Gastroesophageal sphincter (tissue), 4 donors: ENCODE measurements at regions not wholly inside any gene's neighbourhood (a gene's known extent, or its start where the extent isn't known, plus 50 kb on each side); places are given as distances from the start of the nearest gene placed in this dataset.

Source experiments
- ATAC-seq: fragments of 150-250 bp; one replicate; pipeline ENCODE4 v1.9.1; 2016; ENCODE audit warnings: mild to moderate bottlenecking, moderate library complexity
- H3K27ac ChIP-seq, 4 donors: fragments of 200-600 bp; sonication (generic) in 3 of 4; 1 replicate in 3 of 4; 2 replicates in 1 of 4; pipeline ENCODE4 v1.5.1; 2016 to 2019
- H3K27me3 ChIP-seq: fragments of 200-600 bp; sonication (generic); one replicate; pipeline ENCODE4 v1.5.1; 2019
- H3K36me3 ChIP-seq, 2 donors: fragments of 200-600 bp; sonication (generic); one replicate each; pipeline ENCODE4 v1.5.1; 2019; ENCODE audit warnings: control low read depth in 1 of 2
- H3K4me1 ChIP-seq, 3 donors: fragments of 200-600 bp; sonication (generic); 1 replicate in 2 of 3; 2 replicates in 1 of 3; pipeline ENCODE4 v1.5.1; 2016 to 2019; ENCODE audit warnings: control low read depth in 2 of 3
- H3K4me3 ChIP-seq, 2 donors: fragments of 200-600 bp; sonication (generic); one replicate each; pipeline ENCODE4 v1.5.1; 2019; ENCODE audit warnings: mild to moderate bottlenecking in 1 of 2, moderate library complexity in 1 of 2
- H3K9me3 ChIP-seq, 3 donors: fragments of 200-600 bp; sonication (generic); one replicate each; pipeline ENCODE4 v1.5.1; 2017 to 2019; ENCODE audit warnings: control low read depth in 2 of 3
- CTCF ChIP-seq, 4 experiments: fragments of 200-600 bp in 2 of 4; fragments of 450-650 bp in 2 of 4; sonication (generic) in 1 of 4; IDR thresholded peaks; one replicate each; pipeline ENCODE4 v1.5.1; 2017 to 2019; ENCODE audit warnings: antibody characterized with exemption in 4 of 4, mild to moderate bottlenecking in 2 of 4, moderate library complexity in 2 of 4
- EP300 ChIP-seq: sonication (generic); formaldehyde crosslinking; IDR thresholded peaks from one replicate; pipeline ENCODE4 v1.6.1; 2017; ENCODE audit warnings: antibody characterized with exemption, mild to moderate bottlenecking
- POLR2A ChIP-seq, 2 donors: fragments of 450-650 bp; IDR thresholded peaks; one replicate each; pipeline ENCODE4 v1.6.1; 2017; ENCODE audit warnings: antibody characterized with exemption in 2 of 2, mild to moderate bottlenecking in 2 of 2, moderate library complexity in 1 of 2
- POLR2AphosphoS5 ChIP-seq: sonication (generic); formaldehyde crosslinking; IDR thresholded peaks from one replicate; pipeline ENCODE4 v1.6.1; 2017; ENCODE audit warnings: antibody characterized with exemption
- WGBS, 2 donors: methylation state at CpG; one replicate each; pipeline ENCODE4 v1.1.5; 2018; ENCODE audit warnings: low coverage in 1 of 2; 5-methylcytosine and 5-hydroxymethylcytosine counted together

GRCh38 chr9:567128-567746 is 274.3 kb upstream of the DMRT1 start:
- H3K36me3 ChIP-seq = no peaks in the 10 kb centered on the region
- no peak overlapping the region for H3K27ac ChIP-seq
- H3K27me3 ChIP-seq = no peaks in the 10 kb centered on the region
- no peak overlapping the region for H3K4me3 ChIP-seq
- no peaks in the 10 kb centered on the region for H3K9me3 ChIP-seq
- WGBS, 2 donors = 85 to 92% methylated on average over 2 to 4 of the region's 4 CpGs
- ATAC-seq = no peak
- H3K4me1 ChIP-seq = peaks cover 0 to 21% (median 0%) of the 10 kb centered on the region in 3 donors
- TF ChIP-seq POLR2A (IDR thresholded peaks at IDR 0.05) (no peak), EP300 (no peak)

GRCh38 chr9:567747-568305 is 273.7 kb upstream of the DMRT1 start:
- Histone ChIP-seq H3K27me3 (no peaks in the 10 kb centered on the region), H3K9me3 (no peaks in the 10 kb centered on the region), H3K4me3 (no peak overlapping the region), H3K27ac (no peak overlapping the region), H3K4me1 (peaks cover 0 to 24% (median 0%) of the 10 kb centered on the region in 3 donors), H3K36me3 (no peaks in the 10 kb centered on the region)
- WGBS, 2 donors = 73 to 93% methylated on average over 2 to 3 of the region's 3 CpGs
- ATAC-seq = no peak
- no peak for TF ChIP-seq POLR2AphosphoS5
- TF ChIP-seq CTCF (IDR thresholded peaks at IDR 0.05) = no peak
- TF ChIP-seq POLR2A (IDR thresholded peaks at IDR 0.05) = no peak
- TF ChIP-seq EP300 = no peak

- H3K27ac ChIP-seq = no peak overlapping the region
- no peaks in the 10 kb centered on the region for H3K36me3 ChIP-seq
- no peaks in the 10 kb centered on the region for H3K9me3 ChIP-seq
- ATAC-seq = no peak
- no peaks in the 10 kb centered on the region for H3K27me3 ChIP-seq
- H3K4me3 ChIP-seq = no peak overlapping the region
- peaks cover 0 to 29% (median 0%) of the 10 kb centered on the region in 3 donors for H3K4me1 ChIP-seq
- WGBS, 2 donors = 89 to 100% methylated on average over 1 to 3 of the region's 3 CpGs
- TF ChIP-seq POLR2A (IDR thresholded peaks at IDR 0.05) (no peak), EP300 (no peak), CTCF (IDR thresholded peaks at IDR 0.05) (no peak), POLR2AphosphoS5 (no peak)
These were observed 272.2 kb upstream of the DMRT1 start for GRCh38 chr9:569296-569695.

GRCh38 chr9:570187-570586 is 271.3 kb upstream of the DMRT1 start:
- peak overlapping the region in 1 of 4 donors; percentile 8 for H3K27ac ChIP-seq
- WGBS, 2 donors = 58 to 88% methylated on average over 3 of the region's 5 CpGs
- H3K4me3 ChIP-seq = no peak overlapping the region
- H3K27me3 ChIP-seq = no peaks in the 10 kb centered on the region
- TF ChIP-seq CTCF (IDR thresholded peaks at IDR 0.05) = no peak
- TF ChIP-seq EP300 = no peak
- TF ChIP-seq POLR2A (IDR thresholded peaks at IDR 0.05) = no peak
- ATAC-seq = no peak
- H3K4me1 ChIP-seq = peaks cover 0 to 31% (median 0%) of the 10 kb centered on the region in 3 donors
- H3K36me3 ChIP-seq = no peaks in the 10 kb centered on the region
- H3K9me3 ChIP-seq = no peaks in the 10 kb centered on the region

GRCh38 chr9:571066-571465 is 270.4 kb upstream of the DMRT1 start:
- TF ChIP-seq POLR2AphosphoS5 (no peak), EP300 (no peak), CTCF (IDR thresholded peaks at IDR 0.05) (no peak), POLR2A (IDR thresholded peaks at IDR 0.05) (no peak)
- no peak for ATAC-seq
- Histone ChIP-seq H3K27ac (peak overlapping the region in 1 of 4 donors; percentile 8), H3K36me3 (no peaks in the 10 kb centered on the region), H3K4me3 (no peak overlapping the region), H3K4me1 (peaks cover 0 to 31% (median 0%) of the 10 kb centered on the region in 3 donors), H3K27me3 (no peaks in the 10 kb centered on the region), H3K9me3 (no peaks in the 10 kb centered on the region)
- 15 to 28% methylated on average over 2 to 3 of the region's 3 CpGs for WGBS, 2 donors
